Ascending aorta (tissue), 2 donors: ENCODE measurements at regions not wholly inside any gene's neighbourhood (a gene's known extent, or its start where the extent isn't known, plus 50 kb on each side); places are given as distances from the start of the nearest gene placed in this dataset.
"Not testable (repeated sequence)": the region's sequence is repeated elsewhere in the genome, so short reads cannot be mapped to it uniquely, and the experiment has no call there.

Experiments
- DNase-seq, 2 donors: peaks; one replicate each; pipeline ENCODE4 v3.0.0-alpha.2; 2019; ENCODE audit warnings: low spot score in 2 of 2
- H3K27ac ChIP-seq, 2 donors: fragments of 200-600 bp; sonication (generic); one replicate each; pipeline ENCODE4 v1.5.1; 2016 to 2017; ENCODE audit warnings: mild to moderate bottlenecking in 1 of 2
- H3K27me3 ChIP-seq: fragments of 200-600 bp; sonication (generic); one replicate; pipeline ENCODE4 v1.5.1; 2017
- H3K36me3 ChIP-seq, 2 donors: fragments of 200-600 bp; sonication (generic); one replicate each; pipeline ENCODE4 v1.5.1; 2016
- H3K4me1 ChIP-seq, 2 donors: fragments of 200-600 bp; sonication (generic); one replicate each; pipeline ENCODE4 v1.5.1; 2016 to 2017; ENCODE audit warnings: mild to moderate bottlenecking in 1 of 2
- H3K4me3 ChIP-seq, 2 donors: fragments of 200-600 bp; sonication (generic); one replicate each; pipeline ENCODE4 v1.5.1; 2016 to 2017; ENCODE audit warnings: mild to moderate bottlenecking in 1 of 2
- H3K9me3 ChIP-seq, 2 donors: fragments of 200-600 bp; sonication (generic); one replicate each; pipeline ENCODE4 v1.5.1; 2016
- intact Hi-C: fragments of 100-400 bp; cut with DNase I; formaldehyde crosslinking; loops from one replicate; pipeline ENCODE4 v1.15.1; 2023
- TF ChIP-seq, protein P1 (sequence below), 3 experiments: fragments of 200-600 bp in 2 of 3; fragments of 450-650 bp in 1 of 3; sonication (generic) in 2 of 3; IDR thresholded peaks; one replicate each; pipeline ENCODE4 v1.5.1; 2016 to 2019; ENCODE audit warnings: antibody characterized with exemption in 3 of 3, mild to moderate bottlenecking in 1 of 3, moderate library complexity in 1 of 3

DNA sequence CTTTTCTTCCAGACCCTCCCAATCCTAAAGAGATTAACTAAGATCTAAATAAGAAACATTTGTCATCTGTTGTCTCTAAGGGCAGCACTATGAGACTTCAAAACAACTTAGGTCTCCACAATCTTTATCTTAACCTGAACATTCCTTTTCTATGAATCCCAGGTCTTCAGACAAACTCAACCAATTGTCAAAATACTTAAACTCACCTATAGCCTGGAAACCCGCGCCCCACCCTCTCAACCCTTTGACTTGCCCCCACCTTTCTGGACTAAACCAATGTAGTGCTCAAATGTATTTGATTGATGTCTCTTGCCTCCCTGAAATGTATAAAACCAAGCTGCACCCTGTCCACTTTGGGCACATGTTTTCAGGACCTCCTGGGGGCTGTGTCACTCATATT, 76.5 kb upstream of the DMRT1 start:
- no peak overlapping the region for H3K4me3 ChIP-seq
- no peaks in the 10 kb centered on the region for H3K27me3 ChIP-seq
- TF ChIP-seq, protein P1, sequence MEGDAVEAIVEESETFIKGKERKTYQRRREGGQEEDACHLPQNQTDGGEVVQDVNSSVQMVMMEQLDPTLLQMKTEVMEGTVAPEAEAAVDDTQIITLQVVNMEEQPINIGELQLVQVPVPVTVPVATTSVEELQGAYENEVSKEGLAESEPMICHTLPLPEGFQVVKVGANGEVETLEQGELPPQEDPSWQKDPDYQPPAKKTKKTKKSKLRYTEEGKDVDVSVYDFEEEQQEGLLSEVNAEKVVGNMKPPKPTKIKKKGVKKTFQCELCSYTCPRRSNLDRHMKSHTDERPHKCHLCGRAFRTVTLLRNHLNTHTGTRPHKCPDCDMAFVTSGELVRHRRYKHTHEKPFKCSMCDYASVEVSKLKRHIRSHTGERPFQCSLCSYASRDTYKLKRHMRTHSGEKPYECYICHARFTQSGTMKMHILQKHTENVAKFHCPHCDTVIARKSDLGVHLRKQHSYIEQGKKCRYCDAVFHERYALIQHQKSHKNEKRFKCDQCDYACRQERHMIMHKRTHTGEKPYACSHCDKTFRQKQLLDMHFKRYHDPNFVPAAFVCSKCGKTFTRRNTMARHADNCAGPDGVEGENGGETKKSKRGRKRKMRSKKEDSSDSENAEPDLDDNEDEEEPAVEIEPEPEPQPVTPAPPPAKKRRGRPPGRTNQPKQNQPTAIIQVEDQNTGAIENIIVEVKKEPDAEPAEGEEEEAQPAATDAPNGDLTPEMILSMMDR (IDR thresholded peaks at IDR 0.05): no peak
- no peaks in the 10 kb centered on the region for H3K9me3 ChIP-seq
- H3K4me1 ChIP-seq: peaks cover 0 to 17% of the 10 kb centered on the region in 2 donors
- H3K27ac ChIP-seq: no peak overlapping the region
- peak in 1 of 2 donors; percentile 42 for DNase-seq
- no peaks in the 10 kb centered on the region for H3K36me3 ChIP-seq
- intact Hi-C loops: loop anchor here (1.0 to 5.0 kb wide), 2 partner anchors 151 to 243 kb away; no protein-coding TSS in a partner anchor

DNA sequence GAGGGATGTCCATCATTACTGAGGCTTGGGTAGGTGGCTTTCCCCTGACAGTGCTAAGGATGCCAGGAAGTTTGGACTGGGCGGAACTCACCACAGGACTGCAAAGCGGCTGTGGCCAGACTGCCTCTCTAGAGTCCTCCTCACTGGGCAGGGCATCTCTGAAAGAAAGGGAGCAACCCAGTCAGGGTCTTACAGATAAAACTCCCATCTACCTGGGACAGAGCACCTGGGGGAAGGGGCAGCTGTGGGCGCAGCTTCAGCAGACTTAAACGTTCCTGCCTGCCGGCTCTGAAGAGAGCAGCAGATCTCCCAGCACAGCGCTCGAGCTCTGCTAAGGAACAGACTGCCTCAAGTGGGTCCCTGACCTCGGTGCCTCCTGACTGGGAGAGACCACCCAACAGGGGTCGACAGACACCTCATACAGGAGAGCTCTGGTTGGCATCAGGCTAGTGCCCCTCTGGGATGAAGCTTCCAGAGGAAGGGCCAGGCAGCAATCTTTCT, 74.4 kb upstream of the DMRT1 start:
- H3K4me3 ChIP-seq, H3K27ac ChIP-seq, H3K36me3 ChIP-seq, H3K9me3 ChIP-seq, H3K27me3 ChIP-seq, intact Hi-C loops, H3K4me1 ChIP-seq: not testable (repeated sequence)
- DNase-seq: peak in 1 of 2 donors; percentile 59

DNA sequence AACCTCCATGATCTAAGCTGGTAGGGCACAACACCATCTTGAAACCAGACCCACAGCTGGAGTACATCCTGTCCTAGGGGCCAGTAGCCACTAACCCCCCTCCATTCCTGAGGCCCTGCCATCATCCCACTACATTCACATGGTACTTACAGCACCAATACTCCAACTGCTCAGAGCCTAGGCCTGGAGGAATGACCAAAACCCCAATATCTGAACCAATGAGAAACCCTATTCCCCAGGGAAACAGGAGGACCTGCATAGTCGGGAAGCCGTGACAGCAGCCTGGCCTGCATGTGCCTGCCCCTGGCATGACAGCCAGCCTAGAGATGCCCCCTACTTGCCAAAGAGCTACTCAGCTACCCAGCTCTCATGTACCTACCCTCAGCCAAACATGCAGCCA, 65.4 kb upstream of the DMRT1 start:
- no peaks in the 10 kb centered on the region for H3K4me1 ChIP-seq
- H3K27me3 ChIP-seq: no peaks in the 10 kb centered on the region
- peak in 1 of 2 donors; percentile 43 for DNase-seq
- H3K27ac ChIP-seq: no peak overlapping the region
- peaks cover 5 to 13% of the 10 kb centered on the region in 2 donors for H3K9me3 ChIP-seq
- intact Hi-C loops: no loop called here
- no peaks in the 10 kb centered on the region for H3K36me3 ChIP-seq
- TF ChIP-seq, protein P1 (IDR thresholded peaks at IDR 0.05): no peak
- no peak overlapping the region for H3K4me3 ChIP-seq

DNA sequence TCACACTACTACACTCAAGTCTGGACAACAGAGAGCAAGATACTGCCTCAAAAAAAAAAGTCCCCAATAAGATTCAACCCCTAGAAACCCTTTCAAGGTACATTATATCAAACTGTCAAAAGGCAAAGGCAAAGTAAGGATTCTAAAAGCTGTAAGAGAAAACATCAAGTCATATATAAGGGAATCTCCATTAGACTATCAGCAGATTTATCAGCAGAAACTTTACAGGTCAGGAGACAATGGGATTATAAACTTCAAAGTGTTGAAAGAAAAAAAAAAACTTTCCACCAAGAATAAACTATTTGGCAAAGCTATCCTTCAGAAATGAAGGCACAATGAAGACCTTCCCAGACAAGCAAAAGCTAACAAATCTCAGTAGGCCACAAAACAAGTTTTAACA, 63.5 kb upstream of the DMRT1 start:
- Histone ChIP-seq H3K36me3 (no peaks in the 10 kb centered on the region), H3K27ac (no peak overlapping the region), H3K27me3 (no peaks in the 10 kb centered on the region), H3K4me3 (no peak overlapping the region), H3K9me3 (peaks cover 5 to 13% of the 10 kb centered on the region in 2 donors), H3K4me1 (no peaks in the 10 kb centered on the region)
- TF ChIP-seq, protein P1 (IDR thresholded peaks at IDR 0.05): no peak
- no peak for DNase-seq
- intact Hi-C loops: no loop called here

DNA sequence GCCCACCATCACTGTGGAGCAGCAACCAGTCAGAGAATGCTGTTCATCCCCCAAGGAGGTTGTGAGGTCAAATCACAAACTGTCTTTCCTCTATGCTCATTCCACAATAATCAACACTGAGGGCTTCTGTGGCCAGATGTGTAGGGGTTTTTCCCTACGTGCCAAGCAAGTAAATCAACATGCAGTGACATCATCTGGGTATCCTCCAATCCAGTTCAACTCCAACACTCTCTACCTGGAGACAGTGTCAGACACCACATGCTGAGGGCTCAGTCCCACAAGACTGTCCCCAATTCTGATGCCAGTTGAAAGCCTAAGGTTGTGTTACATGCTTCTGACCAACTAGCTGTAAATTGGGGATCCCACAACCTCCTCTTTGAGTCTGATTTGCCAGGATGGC, 57.3 kb upstream of the DMRT1 start:
- no peak overlapping the region for H3K27ac ChIP-seq
- no peaks in the 10 kb centered on the region for H3K4me1 ChIP-seq
- no peak for DNase-seq
- H3K4me3 ChIP-seq: no peak overlapping the region
- H3K27me3 ChIP-seq: no peaks in the 10 kb centered on the region
- TF ChIP-seq, protein P1 (IDR thresholded peaks at IDR 0.05): no peak
- H3K36me3 ChIP-seq: no peaks in the 10 kb centered on the region
- intact Hi-C loops: no loop called here
- no peaks in the 10 kb centered on the region for H3K9me3 ChIP-seq

DNA sequence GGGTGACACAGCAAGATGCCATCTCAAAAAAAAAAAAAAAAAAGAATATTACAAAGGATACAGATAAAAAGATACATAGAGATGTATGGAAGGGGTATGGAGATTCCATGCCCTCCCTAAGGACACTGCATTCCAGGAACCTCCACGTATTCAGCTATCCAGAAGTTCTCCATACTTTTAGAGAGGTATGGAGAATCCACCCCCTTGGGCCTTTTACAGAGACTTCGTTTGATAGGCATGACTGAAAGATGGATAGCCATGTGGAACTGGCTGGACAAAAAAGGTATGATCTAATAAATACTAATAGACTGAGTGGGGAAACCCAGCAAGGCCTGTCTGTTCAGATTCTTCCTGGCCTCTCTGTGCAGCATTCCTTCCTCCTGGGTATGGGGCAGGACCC, 56.6 kb upstream of the DMRT1 start:
- DNase-seq: no peak
- no peak overlapping the region for H3K4me3 ChIP-seq
- intact Hi-C loops: no loop called here
- H3K4me1 ChIP-seq: no peaks in the 10 kb centered on the region
- no peaks in the 10 kb centered on the region for H3K27me3 ChIP-seq
- H3K36me3 ChIP-seq: no peaks in the 10 kb centered on the region
- no peak overlapping the region for H3K27ac ChIP-seq
- no peaks in the 10 kb centered on the region for H3K9me3 ChIP-seq
- TF ChIP-seq, protein P1 (IDR thresholded peaks at IDR 0.05): no peak
